Central memory CD8-positive, alpha-beta T cell (primary cell): ENCODE measurements at regions not wholly inside any gene's neighbourhood (a gene's known extent, or its start where the extent isn't known, plus 50 kb on each side); places are given as distances from the start of the nearest gene placed in this dataset.

ENCODE experiments used
- ATAC-seq: fragments of 150-1000 bp; cut with Tn5 transposase; replicated peaks from 2 replicates; pipeline ENCODE4 v1.10.0; 2022; ENCODE audit warnings: mild to moderate bottlenecking, moderate FRiP score, moderate number of reproducible peaks; ENCODE audit not compliant: poor library complexity, severe bottlenecking; ENCODE audit errors: extremely low read depth
- DNase-seq, 2 donors: peaks; one replicate each; pipeline ENCODE4 v3.0.0; 2021; ENCODE audit warnings: low spot score in 2 of 2
- H3K27ac Mint-ChIP-seq: one replicate; pipeline ENCODE4 v1.8.0; 2022; ENCODE audit warnings: low read depth, mild to moderate bottlenecking, moderate library complexity, mixed read lengths
- H3K27me3 Mint-ChIP-seq: one replicate; pipeline ENCODE4 v1.8.0; 2022; ENCODE audit warnings: mixed read lengths
- H3K36me3 Mint-ChIP-seq: one replicate; pipeline ENCODE4 v1.8.0; 2022; ENCODE audit warnings: mild to moderate bottlenecking, moderate library complexity, mixed read lengths; ENCODE audit not compliant: insufficient read depth
- H3K4me1 Mint-ChIP-seq: one replicate; pipeline ENCODE4 v1.8.0; 2022; ENCODE audit warnings: mixed read lengths
- H3K4me3 Mint-ChIP-seq: one replicate; pipeline ENCODE4 v1.8.0; 2022; ENCODE audit warnings: mild to moderate bottlenecking, moderate library complexity, mixed read lengths
- H3K9me3 Mint-ChIP-seq: one replicate; pipeline ENCODE4 v1.8.0; 2022; ENCODE audit warnings: mixed read lengths

GRCh38 chr9:129322641-129323375 is 144.7 kb upstream of the IER5L start:
- peaks cover 10% of the 10 kb centered on the region for H3K4me1 Mint-ChIP-seq
- H3K9me3 Mint-ChIP-seq: no peaks in the 10 kb centered on the region
- peaks cover 2% of the 10 kb centered on the region for H3K36me3 Mint-ChIP-seq
- no peak overlapping the region for H3K4me3 Mint-ChIP-seq
- no peak for DNase-seq
- H3K27me3 Mint-ChIP-seq: no peaks in the 10 kb centered on the region
- ATAC-seq: no peak
- H3K27ac Mint-ChIP-seq: no peak overlapping the region

GRCh38 chr9:129322022-129322621 is 144.1 kb upstream of the IER5L start:
- Mint-ChIP-seq H3K27ac (no peak overlapping the region), H3K4me3 (peak overlapping the region; percentile 70), H3K9me3 (no peaks in the 10 kb centered on the region), H3K4me1 (peaks cover 10% of the 10 kb centered on the region), H3K27me3 (no peaks in the 10 kb centered on the region), H3K36me3 (peaks cover 2% of the 10 kb centered on the region)
- no peak for ATAC-seq
- DNase-seq: no peak

DNA sequence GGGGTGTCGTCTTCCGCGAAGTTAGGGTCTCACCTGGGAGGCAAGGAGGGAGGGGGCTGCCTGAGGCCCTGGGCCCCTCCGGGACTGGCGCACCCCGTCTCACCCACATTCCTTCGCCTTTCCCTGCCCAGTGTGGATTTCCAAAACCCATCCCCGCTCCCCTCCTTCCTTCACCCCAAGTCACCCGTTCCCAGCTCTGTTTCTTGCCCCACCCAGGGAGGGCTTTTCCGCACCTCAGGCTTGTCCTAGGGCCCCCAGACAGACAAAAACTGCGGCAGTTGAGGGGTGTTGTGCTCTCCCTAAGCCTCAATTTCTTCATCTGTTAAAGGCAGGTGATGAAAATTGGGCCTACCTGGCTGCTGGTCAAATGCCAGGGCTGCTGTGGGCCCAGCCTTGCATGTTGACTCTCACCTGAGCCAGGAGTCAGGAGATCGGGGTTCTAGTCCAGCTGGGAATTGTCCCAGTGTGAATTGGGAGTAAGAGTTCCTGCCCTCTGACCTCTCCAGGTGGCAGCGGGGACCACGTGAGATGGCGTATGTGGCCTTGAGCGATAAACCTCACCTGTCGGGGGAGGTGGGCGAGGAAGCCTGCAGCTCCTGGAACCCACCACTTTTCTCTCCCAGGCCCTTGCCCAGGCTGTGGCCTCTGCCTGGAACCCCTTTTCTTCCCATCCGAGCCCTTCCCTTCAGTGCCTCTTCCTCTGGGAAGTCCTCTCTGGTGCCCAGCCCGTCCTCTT is 143.4 kb upstream of the IER5L start:
- DNase-seq (no peak), ATAC-seq (no peak)
- Mint-ChIP-seq H3K27ac (no peak overlapping the region), H3K4me1 (peaks cover 10% of the 10 kb centered on the region), H3K36me3 (peaks cover 2% of the 10 kb centered on the region), H3K27me3 (no peaks in the 10 kb centered on the region), H3K9me3 (no peaks in the 10 kb centered on the region), H3K4me3 (peak overlapping the region; percentile 70)

DNA sequence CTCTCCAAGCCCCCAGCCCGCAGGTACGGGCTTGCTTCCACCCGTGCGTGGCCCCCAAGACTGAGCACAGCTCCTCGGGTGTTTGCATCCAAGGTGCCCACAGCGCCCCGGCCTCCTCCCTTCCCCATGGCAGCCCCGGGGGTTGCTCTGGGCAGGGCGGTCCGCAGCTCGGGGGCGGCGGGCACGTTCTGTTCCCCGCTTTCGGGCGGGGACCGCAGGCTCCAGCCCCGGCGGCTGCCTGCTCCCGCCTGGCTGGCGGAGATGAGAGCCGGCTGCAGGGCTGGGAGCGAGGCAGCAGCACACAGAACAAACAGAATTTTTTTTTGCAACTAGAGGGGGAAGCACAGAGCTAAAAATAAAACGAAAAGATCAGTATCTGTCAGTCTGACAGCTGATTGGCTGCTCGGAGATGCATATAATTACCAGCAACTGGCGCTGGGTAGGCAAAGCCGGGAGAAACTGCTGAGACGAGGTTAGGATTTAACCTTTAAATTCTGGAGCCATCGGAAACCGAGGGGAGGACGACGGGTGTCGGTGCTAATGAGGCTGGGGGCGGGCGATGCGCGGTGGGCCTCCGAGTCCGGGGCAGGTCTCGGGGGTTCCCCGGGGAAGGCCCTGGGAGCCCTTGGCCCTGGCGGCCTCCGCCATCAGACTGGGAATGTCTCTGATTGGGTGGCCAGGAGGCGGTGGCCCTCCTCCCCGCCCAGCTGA is 142.7 kb upstream of the IER5L start:
- DNase-seq (no peak), ATAC-seq (peak; percentile 86)
- Mint-ChIP-seq H3K9me3 (no peaks in the 10 kb centered on the region), H3K27me3 (no peaks in the 10 kb centered on the region), H3K4me3 (peak overlapping the region; percentile 70), H3K36me3 (peaks cover 2% of the 10 kb centered on the region), H3K27ac (peak overlapping the region; percentile 52), H3K4me1 (peaks cover 10% of the 10 kb centered on the region)

GRCh38 chr9:129319938-129320481 is 141.9 kb upstream of the IER5L start:
- DNase-seq (no peak), ATAC-seq (no peak)
- H3K4me3 Mint-ChIP-seq: peak overlapping the region; percentile 70
- H3K27ac Mint-ChIP-seq: peak overlapping the region; percentile 52
- peaks cover 10% of the 10 kb centered on the region for H3K4me1 Mint-ChIP-seq
- H3K36me3 Mint-ChIP-seq: peaks cover 2% of the 10 kb centered on the region
- no peaks in the 10 kb centered on the region for H3K9me3 Mint-ChIP-seq
- H3K27me3 Mint-ChIP-seq: no peaks in the 10 kb centered on the region

GRCh38 chr9:129319076-129319937 is 141.2 kb upstream of the IER5L start:
- ATAC-seq: no peak
- peaks cover 10% of the 10 kb centered on the region for H3K4me1 Mint-ChIP-seq
- H3K27me3 Mint-ChIP-seq: no peaks in the 10 kb centered on the region
- no peak overlapping the region for H3K4me3 Mint-ChIP-seq
- no peak overlapping the region for H3K27ac Mint-ChIP-seq
- DNase-seq: no peak
- no peaks in the 10 kb centered on the region for H3K9me3 Mint-ChIP-seq
- peaks cover 2% of the 10 kb centered on the region for H3K36me3 Mint-ChIP-seq

- H3K27me3 Mint-ChIP-seq: no peaks in the 10 kb centered on the region
- ATAC-seq (no peak), DNase-seq (no peak)
- no peak overlapping the region for H3K4me3 Mint-ChIP-seq
- peaks cover 2% of the 10 kb centered on the region for H3K36me3 Mint-ChIP-seq
- no peak overlapping the region for H3K27ac Mint-ChIP-seq
- H3K4me1 Mint-ChIP-seq: peaks cover 10% of the 10 kb centered on the region
- no peaks in the 10 kb centered on the region for H3K9me3 Mint-ChIP-seq
Observed at GRCh38 chr9:129318121-129319075, 140.3 kb upstream of the IER5L start.

GRCh38 chr9:129317179-129318011 is 139.3 kb upstream of the IER5L start:
- H3K9me3 Mint-ChIP-seq: no peaks in the 10 kb centered on the region
- no peaks in the 10 kb centered on the region for H3K27me3 Mint-ChIP-seq
- no peak overlapping the region for H3K27ac Mint-ChIP-seq
- ATAC-seq (no peak), DNase-seq (no peak)
- H3K36me3 Mint-ChIP-seq: peaks cover 2% of the 10 kb centered on the region
- peaks cover 10% of the 10 kb centered on the region for H3K4me1 Mint-ChIP-seq
- no peak overlapping the region for H3K4me3 Mint-ChIP-seq

DNA sequence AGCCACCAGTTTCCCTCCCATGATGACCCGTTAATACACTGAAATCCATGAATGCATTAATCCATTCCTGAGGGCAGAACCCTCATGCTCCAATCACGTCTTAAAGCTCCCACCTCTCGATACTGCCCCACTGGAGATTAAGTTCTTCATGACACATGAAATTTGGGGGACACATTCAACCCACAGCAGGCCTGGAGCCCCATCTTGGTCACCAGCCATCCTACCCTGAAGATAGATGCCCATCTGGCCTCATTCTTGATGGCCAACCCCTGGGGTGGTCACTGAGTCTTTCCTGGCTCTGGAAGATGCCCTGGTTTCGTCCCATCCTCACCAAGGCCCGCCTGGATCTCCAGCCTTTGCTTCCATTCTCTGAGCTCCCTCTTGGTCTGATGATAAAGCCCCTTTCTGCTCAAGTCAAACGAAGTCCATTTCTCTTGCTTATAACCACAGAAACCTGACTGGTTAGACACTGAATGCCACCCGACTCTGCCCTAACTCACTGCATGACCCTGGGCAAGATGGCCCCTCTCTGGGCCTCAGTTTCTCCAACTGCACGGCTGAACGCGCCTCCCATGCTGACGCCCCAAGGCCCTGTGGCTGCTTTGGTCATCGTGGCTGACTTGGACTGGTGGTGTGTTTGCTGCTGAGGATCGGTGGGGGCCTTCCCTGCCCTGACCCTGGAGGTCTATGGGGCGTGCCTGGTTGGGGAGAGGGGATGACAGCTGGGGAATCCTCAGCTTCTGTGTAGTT is 138.4 kb upstream of the IER5L start:
- Mint-ChIP-seq H3K27me3 (no peaks in the 10 kb centered on the region), H3K36me3 (peaks cover 4% of the 10 kb centered on the region), H3K4me3 (no peak overlapping the region), H3K4me1 (peaks cover 15% of the 10 kb centered on the region), H3K9me3 (no peaks in the 10 kb centered on the region), H3K27ac (no peak overlapping the region)
- no peak for DNase-seq
- no peak for ATAC-seq
